HFF-Myc (cell line): ENCODE measurements at regions not wholly inside any gene's neighbourhood (a gene's known extent, or its start where the extent isn't known, plus 50 kb on each side); places are given as distances from the start of the nearest gene placed in this dataset.

Experiments
- DNase-seq: peaks from one replicate; pipeline ENCODE4 v3.0.0-alpha.2; 2011; ENCODE audit warnings: low read depth; ENCODE audit errors: extremely low read depth
- H3K4me3 ChIP-seq: replicated peaks from 2 replicates; pipeline ENCODE4 v1.5.1; 2011; ENCODE audit warnings: low read depth, mild to moderate bottlenecking, control low read depth, low read length
- CTCF ChIP-seq: IDR thresholded peaks from 2 replicates; pipeline ENCODE4 v1.5.1; 2012; ENCODE audit warnings: mild to moderate bottlenecking, low read depth, low read length, control low read depth; ENCODE audit errors: missing control alignments

GRCh38 chr1:208312706-208313105, 68.5 kb upstream of the PLXNA2 start:
- DNase-seq = no peak
- TF ChIP-seq CTCF = no peak
- H3K4me3 ChIP-seq = no peak overlapping the region

GRCh38 chr1:208314431-208314830, 70.2 kb upstream of the PLXNA2 start:
- no peak overlapping the region for H3K4me3 ChIP-seq
- no peak for DNase-seq
- TF ChIP-seq CTCF = no peak

GRCh38 chr1:208318150-208318734, 74.1 kb upstream of the PLXNA2 start:
- TF ChIP-seq CTCF = no peak
- no peak for DNase-seq
- H3K4me3 ChIP-seq = no peak overlapping the region

- H3K4me3 ChIP-seq = no peak overlapping the region
- no peak for TF ChIP-seq CTCF
- no peak for DNase-seq
Observed at GRCh38 chr1:208324005-208324404, 79.8 kb upstream of the PLXNA2 start.

- DNase-seq = no peak
- no peak overlapping the region for H3K4me3 ChIP-seq
- TF ChIP-seq CTCF = no peak
Observed at GRCh38 chr1:208326033-208326432, 81.8 kb upstream of the PLXNA2 start.

- no peak for DNase-seq
Observed at GRCh38 chr1:208329300-208329699, 85.1 kb upstream of the PLXNA2 start.

More at GRCh38 chr1:208329300-208329699, 85.1 kb upstream of the PLXNA2 start:
- TF ChIP-seq CTCF = no peak
- no peak overlapping the region for H3K4me3 ChIP-seq
